ENCODE measurements at regions not wholly inside any gene's neighbourhood (a gene's known extent, or its start where the extent isn't known, plus 50 kb on each side); places are given as distances from the start of the nearest gene placed in this dataset.
A peak's percentile ranks its signal among the peaks of the same experiment; 100 is the strongest.
"Not testable (repeated sequence)": the region's sequence is repeated elsewhere in the genome, so short reads cannot be mapped to it uniquely, and the experiment has no call there.

- peak in 1 of 2 donors; percentile 5 for DNase-seq
Observed at GRCh38 chr10:64733980-64734379, 1212.8 kb downstream of the REEP3 start.

GRCh38 chr10:64738462-64738861, 1217.3 kb downstream of the REEP3 start:
- no peak for DNase-seq

- no peak for DNase-seq
Observed at GRCh38 chr10:64745565-64745964, 1224.4 kb downstream of the REEP3 start.

GRCh38 chr10:64750672-64751071, 1229.5 kb downstream of the REEP3 start:
- DNase-seq = no peak

GRCh38 chr10:64753516-64753915, 1232.3 kb downstream of the REEP3 start:
- DNase-seq = no peak

GRCh38 chr10:64760371-64760770, 1239.2 kb downstream of the REEP3 start:
- no peak for DNase-seq

- no peak for DNase-seq
Observed at GRCh38 chr10:64762861-64763260, 1241.7 kb downstream of the REEP3 start.

GRCh38 chr10:64765498-64765897, 1244.3 kb downstream of the REEP3 start:
- DNase-seq = no peak

- no peak for DNase-seq
Observed at GRCh38 chr10:64771253-64772050, 1250.3 kb downstream of the REEP3 start.

GRCh38 chr10:64773357-64773756, 1252.2 kb downstream of the REEP3 start:
- DNase-seq = no peak

- DNase-seq = not testable (repeated sequence)
Observed at GRCh38 chr10:64784451-64784850, 1263.2 kb downstream of the REEP3 start.

GRCh38 chr10:64785816-64786215, 1264.6 kb downstream of the REEP3 start:
- DNase-seq = no peak

GRCh38 chr10:64786989-64787388, 1265.8 kb downstream of the REEP3 start:
- DNase-seq = no peak

GRCh38 chr10:64795847-64796246, 1274.6 kb downstream of the REEP3 start:
- no peak for DNase-seq

- no peak for DNase-seq
Observed at GRCh38 chr10:64798297-64798696, 1277.1 kb downstream of the REEP3 start.

GRCh38 chr10:64808233-64808632, 1287.0 kb downstream of the REEP3 start:
- DNase-seq = not testable (repeated sequence)

- DNase-seq = not testable (repeated sequence)
Observed at GRCh38 chr10:64810046-64810445, 1288.8 kb downstream of the REEP3 start.

GRCh38 chr10:64813391-64813790, 1292.2 kb downstream of the REEP3 start:
- no peak for DNase-seq

GRCh38 chr10:64814201-64814600, 1293.0 kb downstream of the REEP3 start:
- DNase-seq = no peak

- no peak for DNase-seq
Observed at GRCh38 chr10:64829888-64830412, 1308.7 kb downstream of the REEP3 start.

- DNase-seq = no peak
Observed at GRCh38 chr10:64830869-64831268, 1309.7 kb downstream of the REEP3 start.

GRCh38 chr10:64840341-64840740, 1319.1 kb downstream of the REEP3 start:
- no peak for DNase-seq

- DNase-seq = no peak
Observed at GRCh38 chr10:64846700-64847099, 1325.5 kb downstream of the REEP3 start.

GRCh38 chr10:64855941-64856340, 1334.7 kb downstream of the REEP3 start:
- no peak for DNase-seq

All from right lung (tissue), 2 donors.